Vagina (tissue), 2 donors: ENCODE measurements at regions not wholly inside any gene's neighbourhood (a gene's known extent, or its start where the extent isn't known, plus 50 kb on each side); places are given as distances from the start of the nearest gene placed in this dataset.

Experiments
- CTCF ChIP-seq, 3 experiments: fragments of 450-650 bp in 2 of 3; fragments of 200-600 bp in 1 of 3; sonication (generic) in 1 of 3; IDR thresholded peaks; one replicate each; pipeline ENCODE4 v1.5.1; 2017 to 2019; ENCODE audit warnings: antibody characterized with exemption in 3 of 3, mild to moderate bottlenecking in 2 of 3, moderate library complexity in 2 of 3
- POLR2A ChIP-seq, 2 donors: fragments of 450-650 bp; IDR thresholded peaks; one replicate each; pipeline ENCODE4 v1.6.1; 2017; ENCODE audit warnings: antibody characterized with exemption in 2 of 2, mild to moderate bottlenecking in 2 of 2, moderate library complexity in 2 of 2
- POLR2AphosphoS5 ChIP-seq, 2 donors: sonication (generic); formaldehyde crosslinking; IDR thresholded peaks; one replicate each; pipeline ENCODE4 v1.9.0; 2017; ENCODE audit warnings: antibody characterized with exemption in 2 of 2, mild to moderate bottlenecking in 2 of 2, low read depth in 1 of 2; ENCODE audit not compliant: insufficient read depth in 1 of 2

GRCh38 chr3:157956850-157957249 is 149.4 kb downstream of the SHOX2 start:
- TF ChIP-seq CTCF (IDR thresholded peaks at IDR 0.05) = no peak
- no peak for TF ChIP-seq POLR2AphosphoS5 (IDR thresholded peaks at IDR 0.05; ENCODE audit: insufficient read depth in 1 of 2, low read depth in 1 of 2)
- no peak for TF ChIP-seq POLR2A (IDR thresholded peaks at IDR 0.05)
